Aorta (tissue), 5 donors: ENCODE measurements at regions not wholly inside any gene's neighbourhood (a gene's known extent, or its start where the extent isn't known, plus 50 kb on each side); places are given as distances from the start of the nearest gene placed in this dataset.

Experiments
- ATAC-seq: fragments of 200-7000 bp; cut with Tn5 transposase; one replicate; pipeline ENCODE4 v1.9.1; 2022; ENCODE audit warnings: moderate library complexity; ENCODE audit not compliant: low FRiP score
- DNase-seq, 2 donors: peaks; one replicate each; pipeline ENCODE4 v3.0.0-alpha.2; 2020
- H3K27ac ChIP-seq, 2 donors: one replicate each; pipeline ENCODE4 v1.5.1; 2013; ENCODE audit warnings: low read length in 2 of 2, mild to moderate bottlenecking in 2 of 2, moderate library complexity in 2 of 2, control low read depth in 1 of 2, inconsistent platforms in 1 of 2, low read depth in 1 of 2
- H3K27me3 ChIP-seq, 2 donors: one replicate each; pipeline ENCODE4 v1.6.1; 2013; ENCODE audit warnings: control low read depth in 1 of 2, low read length in 1 of 2, mild to moderate bottlenecking in 1 of 2, moderate library complexity in 1 of 2; ENCODE audit not compliant: insufficient read depth in 2 of 2, control insufficient read depth in 1 of 2
- H3K36me3 ChIP-seq, 2 donors: one replicate each; pipeline ENCODE4 v1.6.1; 2013; ENCODE audit warnings: control low read depth in 1 of 2, low read length in 1 of 2, mild to moderate bottlenecking in 1 of 2; ENCODE audit not compliant: insufficient read depth in 2 of 2, control insufficient read depth in 1 of 2
- H3K4me1 ChIP-seq, 2 donors: one replicate each; pipeline ENCODE4 v1.6.1; 2013; ENCODE audit warnings: low read length in 2 of 2, control low read depth in 1 of 2, mild to moderate bottlenecking in 1 of 2, moderate library complexity in 1 of 2; ENCODE audit not compliant: insufficient read depth in 2 of 2, control insufficient read depth in 1 of 2
- H3K4me3 ChIP-seq, 2 donors: one replicate each; pipeline ENCODE4 v1.5.1; 2013; ENCODE audit warnings: low read length in 2 of 2, control low read depth in 1 of 2, mild to moderate bottlenecking in 1 of 2
- H3K9me3 ChIP-seq: one replicate; pipeline ENCODE4 v1.6.1; 2013; ENCODE audit warnings: mild to moderate bottlenecking, low read length; ENCODE audit not compliant: control insufficient read depth
- WGBS, 2 donors: extraction: QIAGEN DNeasy Blood & Tissue Kit; methylation state at CpG; one replicate each; pipeline ENCODE4 v1.1.7; 2013; 5-methylcytosine and 5-hydroxymethylcytosine counted together
- intact Hi-C, 2 donors: fragments of 100-400 bp; cut with DNase I; formaldehyde crosslinking; loops; one replicate each; pipeline versions ENCODE4 v1.14.2 to v1.15.0; 2022
- donor health status: healthy with polysubstance abuse.
- donor health status: Bipolar disorder and iron deficiency.
- donor health status: DM: no; HTN: no; CAD: no.
- donor health status: DM: no; HTN: no; CAD: no.
- donor health status: DM: yes; HTN: yes; CAD: no.

- 75 to 81% methylated on average over 1 of the region's 1 CpG for WGBS, 2 donors
- intact Hi-C loops, result no loop called here
- no peak for ATAC-seq
Measured at GRCh38 chr18:2485983-2486382, 85.3 kb downstream of the METTL4 start.

GRCh38 chr18:2486426-2486825 is 84.9 kb downstream of the METTL4 start:
- WGBS, 2 donors, result 4 to 11% methylated on average over 4 of the region's 4 CpGs
- H3K9me3 ChIP-seq, result no peaks in the 10 kb centered on the region
- no peak for DNase-seq

More at GRCh38 chr18:2485983-2486382, 85.3 kb downstream of the METTL4 start:
- no peak overlapping the region for H3K27ac ChIP-seq
- H3K4me1 ChIP-seq, result no peaks in the 10 kb centered on the region
- DNase-seq, result no peak
- H3K27me3 ChIP-seq, result no peaks in the 10 kb centered on the region
- H3K4me3 ChIP-seq, result no peak overlapping the region
- H3K36me3 ChIP-seq, result no peaks in the 10 kb centered on the region
- H3K9me3 ChIP-seq, result no peaks in the 10 kb centered on the region

More at GRCh38 chr18:2486426-2486825, 84.9 kb downstream of the METTL4 start:
- Histone ChIP-seq H3K36me3 (no peaks in the 10 kb centered on the region), H3K27me3 (no peaks in the 10 kb centered on the region), H3K27ac (no peak overlapping the region), H3K4me3 (no peak overlapping the region), H3K4me1 (no peaks in the 10 kb centered on the region)
- intact Hi-C loops, result no loop called here
- no peak for ATAC-seq
